ENCODE measurements at regions not wholly inside any gene's neighbourhood (a gene's known extent, or its start where the extent isn't known, plus 50 kb on each side); places are given as distances from the start of the nearest gene placed in this dataset.

DNA sequence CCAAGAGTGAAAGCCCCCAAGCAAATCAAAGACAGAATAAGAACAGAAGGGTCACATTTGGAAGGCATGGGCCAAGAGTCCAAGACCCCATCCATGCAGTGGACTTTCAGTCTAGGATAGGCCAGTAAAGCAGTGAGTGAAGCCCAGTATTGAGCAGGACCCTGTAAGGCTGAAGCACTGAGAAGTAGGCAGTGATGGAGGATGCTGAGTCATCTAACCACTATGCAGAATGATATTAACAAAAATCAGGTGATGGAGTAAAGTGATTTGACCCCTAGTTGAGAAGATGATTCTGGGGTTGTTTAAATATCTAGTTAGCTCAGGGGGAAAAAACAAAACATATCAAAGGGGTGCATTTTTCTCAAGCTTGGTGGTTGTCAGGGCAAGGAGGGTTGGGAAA, 308.7 kb upstream of the PLXNA2 start:
- no peak for TF ChIP-seq CTCF (IDR thresholded peaks at IDR 0.05; ENCODE audit: insufficient read depth in 1 of 2, low read depth in 1 of 2, low read length in 1 of 2, severe bottlenecking in 1 of 2, unreplicated experiment in 1 of 2)
- DNase-seq: no peak
- H3K27me3 Mint-ChIP-seq (ENCODE audit: insufficient read depth, unreplicated experiment): peaks cover 23% of the 10 kb centered on the region
- no peaks in the 10 kb centered on the region for H3K9me3 ChIP-seq
- no peaks in the 10 kb centered on the region for H3K36me3 Mint-ChIP-seq (ENCODE audit: insufficient read depth, unreplicated experiment)
- POLR2A ChIA-PET: no interaction called here
- H3K4me1 ChIP-seq: no peaks in the 10 kb centered on the region
- H3K36me3 ChIP-seq (ENCODE audit: control insufficient read depth, insufficient read depth, low read length): no peaks in the 10 kb centered on the region
- intact Hi-C loops (cut with micrococcal nuclease; ENCODE audit: unreplicated experiment): no loop called here
- BruUV-seq (replicated peaks): no TSS peak
- H3K4me1 Mint-ChIP-seq (ENCODE audit: low read depth, unreplicated experiment): no peaks in the 10 kb centered on the region
- no peak overlapping the region for H3K4me3 Mint-ChIP-seq (ENCODE audit: unreplicated experiment)
- CTCF ChIA-PET: no interaction called here
- H3K27me3 ChIP-seq (replicated peaks; ENCODE audit: control insufficient read depth, insufficient read depth, low read length): no peaks in the 10 kb centered on the region
- no peaks in the 10 kb centered on the region for H3K9me3 Mint-ChIP-seq (ENCODE audit: unreplicated experiment)
- no peak overlapping the region for H3K27ac Mint-ChIP-seq (ENCODE audit: unreplicated experiment)
- no peak overlapping the region for H3K4me3 ChIP-seq (ENCODE audit: low read depth, low read length)

- no peak overlapping the region for H3K4me3 ChIP-seq (ENCODE audit: low read depth, low read length)
- no TSS peak for BruUV-seq (replicated peaks)
- H3K4me1 ChIP-seq: no peaks in the 10 kb centered on the region
- no peaks in the 10 kb centered on the region for H3K36me3 ChIP-seq (ENCODE audit: control insufficient read depth, insufficient read depth, low read length)
- peaks cover 24% of the 10 kb centered on the region for H3K27me3 Mint-ChIP-seq (ENCODE audit: insufficient read depth, unreplicated experiment)
- no peaks in the 10 kb centered on the region for H3K36me3 Mint-ChIP-seq (ENCODE audit: insufficient read depth, unreplicated experiment)
- TF ChIP-seq CTCF (IDR thresholded peaks at IDR 0.05; ENCODE audit: insufficient read depth in 1 of 2, low read depth in 1 of 2, low read length in 1 of 2, severe bottlenecking in 1 of 2, unreplicated experiment in 1 of 2): no peak
- H3K4me3 Mint-ChIP-seq (ENCODE audit: unreplicated experiment): no peak overlapping the region
- no peaks in the 10 kb centered on the region for H3K9me3 Mint-ChIP-seq (ENCODE audit: unreplicated experiment)
- DNase-seq: no peak
- ChIA-PET CTCF (no interaction called here), POLR2A (no interaction called here)
- intact Hi-C loops (cut with micrococcal nuclease; ENCODE audit: unreplicated experiment): no loop called here
- no peaks in the 10 kb centered on the region for H3K9me3 ChIP-seq
- H3K27me3 ChIP-seq (replicated peaks; ENCODE audit: control insufficient read depth, insufficient read depth, low read length): no peaks in the 10 kb centered on the region
- no peaks in the 10 kb centered on the region for H3K4me1 Mint-ChIP-seq (ENCODE audit: low read depth, unreplicated experiment)
- no peak overlapping the region for H3K27ac Mint-ChIP-seq (ENCODE audit: unreplicated experiment)
Observed at GRCh38 chr1:208556461-208556860, 312.3 kb upstream of the PLXNA2 start.

DNA sequence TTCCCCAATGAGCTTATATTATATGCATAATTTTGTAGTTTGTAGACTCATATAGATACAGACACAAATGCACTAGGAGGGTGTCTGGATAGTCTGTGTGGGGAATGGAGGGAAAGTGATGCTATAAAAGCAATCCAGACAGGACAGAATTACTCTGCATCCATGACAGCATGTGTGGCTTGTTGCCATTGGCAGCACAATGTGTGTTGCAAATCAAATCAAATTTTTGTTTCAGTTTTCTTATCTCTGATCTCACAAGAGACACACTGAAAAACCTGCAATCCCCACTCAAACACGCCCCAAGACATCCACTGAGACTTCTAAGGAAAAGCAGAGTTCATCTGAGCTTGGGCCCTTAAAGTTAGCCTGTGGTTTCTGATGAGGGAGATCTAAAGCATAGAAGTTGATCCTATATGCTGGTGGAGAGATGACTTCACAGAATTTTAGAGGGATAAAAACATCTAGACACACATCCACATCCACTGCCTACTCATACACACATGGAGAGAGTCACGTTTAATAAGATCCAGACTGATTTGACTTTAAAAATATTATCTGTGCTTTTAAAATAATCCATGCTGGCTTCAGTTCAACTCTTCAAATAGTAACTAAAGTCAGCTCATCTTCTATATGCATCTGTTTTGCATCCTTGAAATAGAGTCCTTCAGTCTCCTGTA, 313.0 kb upstream of the PLXNA2 start:
- H3K27me3 Mint-ChIP-seq (ENCODE audit: insufficient read depth, unreplicated experiment): peaks cover 20% of the 10 kb centered on the region
- no peak overlapping the region for H3K27ac Mint-ChIP-seq (ENCODE audit: unreplicated experiment)
- H3K4me1 ChIP-seq: no peaks in the 10 kb centered on the region
- no peaks in the 10 kb centered on the region for H3K36me3 ChIP-seq (ENCODE audit: control insufficient read depth, insufficient read depth, low read length)
- no peaks in the 10 kb centered on the region for H3K9me3 ChIP-seq
- ChIA-PET CTCF (no interaction called here), POLR2A (no interaction called here)
- BruUV-seq (replicated peaks): no TSS peak
- H3K9me3 Mint-ChIP-seq (ENCODE audit: unreplicated experiment): no peaks in the 10 kb centered on the region
- H3K4me3 Mint-ChIP-seq (ENCODE audit: unreplicated experiment): no peak overlapping the region
- intact Hi-C loops (cut with micrococcal nuclease; ENCODE audit: unreplicated experiment): no loop called here
- H3K27me3 ChIP-seq (replicated peaks; ENCODE audit: control insufficient read depth, insufficient read depth, low read length): no peaks in the 10 kb centered on the region
- no peaks in the 10 kb centered on the region for H3K4me1 Mint-ChIP-seq (ENCODE audit: low read depth, unreplicated experiment)
- no peaks in the 10 kb centered on the region for H3K36me3 Mint-ChIP-seq (ENCODE audit: insufficient read depth, unreplicated experiment)
- no peak for DNase-seq
- TF ChIP-seq CTCF (IDR thresholded peaks at IDR 0.05; ENCODE audit: insufficient read depth in 1 of 2, low read depth in 1 of 2, low read length in 1 of 2, severe bottlenecking in 1 of 2, unreplicated experiment in 1 of 2): no peak
- H3K4me3 ChIP-seq (ENCODE audit: low read depth, low read length): no peak overlapping the region

All from Caco-2 (cell line).